Duodenal mucosa (tissue), 2 donors: ENCODE measurements at regions not wholly inside any gene's neighbourhood (a gene's known extent, or its start where the extent isn't known, plus 50 kb on each side); places are given as distances from the start of the nearest gene placed in this dataset.

Experiments used
- H3K27ac ChIP-seq: one replicate; pipeline ENCODE4 v1.7.0; 2013; ENCODE audit warnings: low read depth, low read length
- H3K27me3 ChIP-seq, 2 donors: one replicate each; pipeline ENCODE4 v1.7.0; 2013; ENCODE audit warnings: low read length in 2 of 2, control low read depth in 1 of 2; ENCODE audit not compliant: insufficient read depth in 2 of 2, control insufficient read depth in 1 of 2
- H3K36me3 ChIP-seq, 2 donors: one replicate each; pipeline ENCODE4 v1.7.0; 2013; ENCODE audit warnings: low read length in 2 of 2, control low read depth in 1 of 2; ENCODE audit not compliant: insufficient read depth in 2 of 2, control insufficient read depth in 1 of 2
- H3K4me1 ChIP-seq, 2 donors: one replicate each; pipeline ENCODE4 v1.7.0; 2013; ENCODE audit warnings: low read length in 2 of 2, control low read depth in 1 of 2; ENCODE audit not compliant: insufficient read depth in 2 of 2, control insufficient read depth in 1 of 2
- H3K4me3 ChIP-seq, 2 donors: one replicate each; pipeline ENCODE4 v1.7.0; 2013; ENCODE audit warnings: low read length in 2 of 2, low read depth in 1 of 2
- H3K9ac ChIP-seq, 2 donors: one replicate each; pipeline ENCODE4 v1.7.0; 2013; ENCODE audit warnings: low read length in 2 of 2, low read depth in 1 of 2
- H3K9me3 ChIP-seq, 2 donors: one replicate each; pipeline ENCODE4 v1.7.0; 2013; ENCODE audit warnings: low read length in 2 of 2, control low read depth in 1 of 2; ENCODE audit not compliant: control insufficient read depth in 1 of 2

DNA sequence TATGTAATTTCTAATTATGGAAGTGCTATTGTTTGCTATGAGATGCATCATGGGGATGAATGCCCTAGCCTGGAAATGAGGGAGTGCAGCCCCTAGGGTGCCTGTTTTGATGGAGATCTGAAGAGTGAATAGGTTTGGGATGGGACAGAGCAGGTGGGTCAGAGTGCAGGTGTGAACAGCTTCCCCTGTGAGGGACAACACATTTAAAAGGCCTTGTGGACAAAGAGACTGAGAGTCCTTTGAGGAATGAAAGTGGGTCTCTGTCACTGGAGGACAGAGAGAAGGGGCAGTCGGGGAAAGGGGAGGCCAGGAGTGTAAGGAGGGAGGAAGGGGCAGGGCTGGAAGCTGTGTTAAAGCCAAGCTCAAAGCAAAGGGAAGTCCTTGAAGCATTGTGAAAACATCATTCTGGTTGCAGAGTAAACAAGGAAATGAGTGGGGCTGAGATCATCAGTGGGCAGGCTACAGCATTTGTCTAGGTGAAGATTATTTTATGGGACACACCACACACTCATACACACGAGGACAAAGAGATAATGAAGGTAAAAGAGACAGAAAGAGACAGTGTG is 877.6 kb downstream of the SLC4A3 start:
- Histone ChIP-seq H3K9me3 (no peaks in the 10 kb centered on the region), H3K4me1 (no peaks in the 10 kb centered on the region), H3K27me3 (no peaks in the 10 kb centered on the region), H3K36me3 (no peaks in the 10 kb centered on the region), H3K27ac (no peak overlapping the region), H3K4me3 (no peak overlapping the region), H3K9ac (no peak overlapping the region)

- Histone ChIP-seq H3K27ac (no peak overlapping the region), H3K36me3 (no peaks in the 10 kb centered on the region), H3K9ac (no peak overlapping the region), H3K4me3 (no peak overlapping the region), H3K4me1 (no peaks in the 10 kb centered on the region), H3K27me3 (no peaks in the 10 kb centered on the region), H3K9me3 (no peaks in the 10 kb centered on the region)
Observed at GRCh38 chr2:220506466-220506865, 879.0 kb downstream of the SLC4A3 start.

DNA sequence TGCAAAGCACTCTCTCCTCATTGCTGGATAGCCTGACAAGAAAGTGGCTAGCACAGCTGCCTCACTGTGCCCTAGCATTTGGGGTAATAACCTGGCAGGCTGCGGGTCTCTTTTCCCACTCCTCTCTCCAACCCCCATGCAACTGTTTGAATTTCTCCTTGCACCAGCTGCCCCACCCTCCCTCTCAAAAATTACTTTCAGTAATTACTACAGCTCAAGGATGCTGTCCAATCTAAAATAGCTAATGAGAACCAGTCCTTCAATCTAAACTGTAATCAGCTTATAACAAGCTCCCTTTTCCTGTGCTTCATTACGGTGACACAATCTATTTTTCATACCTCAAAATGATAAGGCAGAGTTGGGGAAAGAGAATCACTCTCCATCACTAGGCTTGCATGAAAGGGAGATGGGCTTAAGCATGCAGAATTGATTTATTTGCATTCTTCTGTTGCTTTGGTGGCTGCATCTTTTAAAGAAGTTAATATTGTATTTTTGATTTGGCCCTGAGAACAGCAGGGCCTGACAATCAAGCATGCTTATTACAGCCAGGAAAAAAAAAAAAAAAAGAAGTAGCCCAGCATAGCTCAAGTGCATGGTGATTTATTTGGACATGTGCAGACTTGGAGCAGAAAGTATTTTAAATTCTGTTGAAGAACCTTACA is 881.8 kb downstream of the SLC4A3 start:
- Histone ChIP-seq H3K4me3 (no peak overlapping the region), H3K9me3 (no peaks in the 10 kb centered on the region), H3K36me3 (no peaks in the 10 kb centered on the region), H3K27me3 (no peaks in the 10 kb centered on the region), H3K9ac (no peak overlapping the region), H3K27ac (no peak overlapping the region), H3K4me1 (no peaks in the 10 kb centered on the region)

- no peaks in the 10 kb centered on the region for H3K9me3 ChIP-seq
- H3K27me3 ChIP-seq, result no peaks in the 10 kb centered on the region
- H3K27ac ChIP-seq, result no peak overlapping the region
- H3K4me1 ChIP-seq, result no peaks in the 10 kb centered on the region
- no peak overlapping the region for H3K9ac ChIP-seq
- H3K36me3 ChIP-seq, result no peaks in the 10 kb centered on the region
- H3K4me3 ChIP-seq, result no peak overlapping the region
Observed at GRCh38 chr2:220509966-220510365, 882.5 kb downstream of the SLC4A3 start.

- no peak overlapping the region for H3K9ac ChIP-seq
- H3K36me3 ChIP-seq, result no peaks in the 10 kb centered on the region
- H3K27me3 ChIP-seq, result no peaks in the 10 kb centered on the region
- no peaks in the 10 kb centered on the region for H3K4me1 ChIP-seq
- no peaks in the 10 kb centered on the region for H3K9me3 ChIP-seq
- no peak overlapping the region for H3K4me3 ChIP-seq
- H3K27ac ChIP-seq, result no peak overlapping the region
Observed at GRCh38 chr2:220510668-220511067, 883.2 kb downstream of the SLC4A3 start.

- Histone ChIP-seq H3K4me3 (no peak overlapping the region), H3K9ac (no peak overlapping the region), H3K36me3 (no peaks in the 10 kb centered on the region), H3K9me3 (no peaks in the 10 kb centered on the region), H3K4me1 (no peaks in the 10 kb centered on the region), H3K27ac (no peak overlapping the region), H3K27me3 (no peaks in the 10 kb centered on the region)
Observed at GRCh38 chr2:220512419-220512818, 885.0 kb downstream of the SLC4A3 start.

DNA sequence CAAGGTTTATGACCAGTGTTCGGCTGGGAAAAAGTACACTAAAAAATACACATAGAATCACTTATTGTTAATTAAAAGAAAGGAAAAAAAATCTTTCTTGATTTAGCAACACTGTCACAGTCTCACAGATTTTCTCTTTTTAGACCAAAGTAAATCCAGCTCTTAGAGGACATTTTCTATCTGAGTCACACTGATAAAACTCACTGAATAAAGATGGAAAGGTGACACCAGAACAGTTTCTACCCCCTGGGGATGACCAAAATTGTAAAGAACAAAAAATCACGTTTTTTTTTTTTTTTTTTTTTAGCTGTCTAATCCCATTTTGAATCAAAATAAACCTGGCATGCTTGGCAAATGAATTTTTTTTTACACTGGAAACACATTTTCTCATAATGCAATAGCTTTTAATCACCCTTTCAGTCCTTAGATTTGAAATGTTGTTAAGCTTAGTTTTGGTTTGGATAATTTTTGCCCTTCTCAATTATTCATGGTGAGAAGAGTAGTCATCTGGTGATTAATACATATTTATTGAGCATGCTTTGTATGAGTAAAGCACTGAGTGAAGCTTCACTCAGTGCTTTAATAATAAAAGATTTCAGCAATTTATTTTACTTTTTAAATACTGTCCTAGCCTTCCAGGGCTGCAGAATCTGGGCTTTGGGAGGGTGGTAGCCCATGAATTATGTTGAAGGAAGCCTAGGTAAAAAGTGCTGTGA is 886.3 kb downstream of the SLC4A3 start:
- Histone ChIP-seq H3K4me3 (no peak overlapping the region), H3K9me3 (no peaks in the 10 kb centered on the region), H3K9ac (no peak overlapping the region), H3K27ac (no peak overlapping the region), H3K27me3 (no peaks in the 10 kb centered on the region), H3K4me1 (no peaks in the 10 kb centered on the region), H3K36me3 (no peaks in the 10 kb centered on the region)

GRCh38 chr2:220521551-220521950 is 894.1 kb downstream of the SLC4A3 start:
- H3K4me3 ChIP-seq, result no peak overlapping the region
- no peaks in the 10 kb centered on the region for H3K27me3 ChIP-seq
- H3K9me3 ChIP-seq, result no peaks in the 10 kb centered on the region
- H3K36me3 ChIP-seq, result no peaks in the 10 kb centered on the region
- no peaks in the 10 kb centered on the region for H3K4me1 ChIP-seq
- no peak overlapping the region for H3K27ac ChIP-seq
- H3K9ac ChIP-seq, result no peak overlapping the region

GRCh38 chr2:220528180-220528675 is 900.8 kb downstream of the SLC4A3 start:
- Histone ChIP-seq H3K4me3 (no peak overlapping the region), H3K9me3 (no peaks in the 10 kb centered on the region)

DNA sequence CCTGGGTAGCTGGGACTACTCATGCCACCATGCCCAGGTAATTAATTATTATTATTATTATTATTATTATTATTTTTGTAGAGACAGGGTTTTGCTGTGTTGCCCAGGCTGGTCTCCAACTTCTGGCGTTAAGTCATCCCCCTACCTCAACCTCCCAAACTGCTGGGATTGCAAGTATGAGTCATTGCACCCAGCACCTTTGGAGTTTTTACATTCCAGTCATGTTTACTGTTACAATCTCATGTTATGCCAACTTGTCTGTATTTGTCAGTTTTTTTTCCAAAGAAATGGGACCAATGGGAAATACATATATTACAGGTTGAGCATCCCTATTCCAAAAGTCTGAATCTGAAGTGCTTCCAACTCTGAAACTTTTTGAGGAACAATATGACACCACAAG is 903.8 kb downstream of the SLC4A3 start:
- Histone ChIP-seq H3K27me3 (no peaks in the 10 kb centered on the region), H3K9ac (no peak overlapping the region), H3K9me3 (peaks cover 0 to 4% of the 10 kb centered on the region in 2 donors), H3K27ac (no peak overlapping the region), H3K36me3 (no peaks in the 10 kb centered on the region), H3K4me1 (no peaks in the 10 kb centered on the region), H3K4me3 (no peak overlapping the region)

More at GRCh38 chr2:220528180-220528675, 900.8 kb downstream of the SLC4A3 start:
- Histone ChIP-seq H3K9ac (no peak overlapping the region), H3K27me3 (no peaks in the 10 kb centered on the region), H3K27ac (no peak overlapping the region), H3K36me3 (no peaks in the 10 kb centered on the region), H3K4me1 (no peaks in the 10 kb centered on the region)
